Natural killer cell (primary cell): ENCODE measurements at regions not wholly inside any gene's neighbourhood (a gene's known extent, or its start where the extent isn't known, plus 50 kb on each side); places are given as distances from the start of the nearest gene placed in this dataset.
A peak's percentile ranks its signal among the peaks of the same experiment; 100 is the strongest.

Experiments used
- ATAC-seq, 3 donors: fragments of 150-1000 bp in 2 of 3; fragments of 200-7000 bp in 1 of 3; cut with Tn5 transposase; 1 replicate in 1 of 3; 2 replicates in 2 of 3; pipeline ENCODE4 v1.10.0; 2021; ENCODE audit warnings: mild to moderate bottlenecking in 2 of 3, moderate library complexity in 2 of 3
- DNase-seq, 2 donors: peaks; one replicate each; pipeline versions ENCODE4 v3.0.0 to v3.0.0-alpha.2; 2013 to 2021; ENCODE audit warnings: mixed read lengths in 1 of 2
- H3K27ac ChIP-seq: one replicate; pipeline ENCODE4 v1.5.1; 2013; ENCODE audit warnings: mild to moderate bottlenecking, low read length
- H3K27me3 ChIP-seq: one replicate; pipeline ENCODE4 v1.6.1; 2013; ENCODE audit warnings: low read length; ENCODE audit not compliant: control insufficient read depth, insufficient read depth
- H3K36me3 ChIP-seq: one replicate; pipeline ENCODE4 v1.6.1; 2013; ENCODE audit warnings: low read length; ENCODE audit not compliant: control insufficient read depth, insufficient read depth
- H3K4me1 ChIP-seq: one replicate; pipeline ENCODE4 v1.6.1; 2013; ENCODE audit warnings: low read length; ENCODE audit not compliant: control insufficient read depth, insufficient read depth
- H3K4me3 ChIP-seq: one replicate; pipeline ENCODE4 v1.5.1; 2013; ENCODE audit warnings: low read length
- H3K9me3 ChIP-seq: one replicate; pipeline ENCODE4 v1.6.1; 2013; ENCODE audit warnings: low read length; ENCODE audit not compliant: control insufficient read depth, insufficient read depth
- H3K27ac Mint-ChIP-seq, 2 donors: one replicate each; pipeline ENCODE4 v1.8.0; 2022; ENCODE audit warnings: mild to moderate bottlenecking in 2 of 2, mixed read lengths in 2 of 2, moderate library complexity in 1 of 2
- H3K27me3 Mint-ChIP-seq, 2 donors: one replicate each; pipeline ENCODE4 v1.8.0; 2022; ENCODE audit warnings: low read depth in 2 of 2, mixed read lengths in 2 of 2
- H3K36me3 Mint-ChIP-seq: one replicate; pipeline ENCODE4 v1.8.0; 2022; ENCODE audit warnings: mixed read lengths
- H3K4me1 Mint-ChIP-seq, 2 donors: one replicate each; pipeline ENCODE4 v1.8.0; 2022; ENCODE audit warnings: mixed read lengths in 2 of 2
- H3K4me3 Mint-ChIP-seq: one replicate; pipeline ENCODE4 v1.8.0; 2022; ENCODE audit warnings: mild to moderate bottlenecking, moderate library complexity, mixed read lengths
- H3K9me3 Mint-ChIP-seq, 2 donors: one replicate each; pipeline ENCODE4 v1.8.0; 2022; ENCODE audit warnings: mixed read lengths in 2 of 2
- CTCF ChIP-seq: fragments of 200-600 bp; IDR thresholded peaks from one replicate; pipeline ENCODE4 v1.8.0; 2022; ENCODE audit warnings: antibody characterized with exemption
- WGBS: methylation state at CpG from one replicate; pipeline ENCODE4 v1.1.7; 2013; ENCODE audit warnings: missing lambda C conversion rate; ENCODE audit not compliant: insufficient coverage; 5-methylcytosine and 5-hydroxymethylcytosine counted together
- intact Hi-C: fragments of 100-400 bp; cut with micrococcal nuclease; formaldehyde crosslinking; loops from one replicate; pipeline ENCODE4 v1.14.2; 2022

DNA sequence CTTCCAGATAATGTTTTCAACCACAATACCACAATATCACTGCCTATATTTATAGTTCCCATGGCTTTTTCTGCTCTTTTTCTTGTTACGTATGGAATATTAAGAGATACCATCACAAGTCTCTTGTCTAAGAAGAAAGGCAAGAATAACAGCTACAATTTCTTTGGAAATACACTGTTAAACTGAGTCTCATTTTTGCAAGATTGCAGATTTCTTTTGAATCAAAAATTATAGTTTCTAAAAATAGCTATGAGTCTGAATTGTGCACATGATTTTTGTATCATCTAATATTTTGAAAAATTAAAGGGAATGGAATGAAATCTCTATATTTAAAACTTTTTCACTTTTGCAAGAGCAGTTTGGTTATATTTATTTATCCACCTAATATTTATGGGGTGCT lies 1120.8 kb downstream of the EFNB2 start:
- Histone ChIP-seq H3K27ac (no peak overlapping the region), H3K27me3 (no peaks in the 10 kb centered on the region), H3K9me3 (no peaks in the 10 kb centered on the region), H3K4me1 (no peaks in the 10 kb centered on the region), H3K4me3 (no peak overlapping the region), H3K36me3 (no peaks in the 10 kb centered on the region)
- Mint-ChIP-seq H3K27me3 (no peaks in the 10 kb centered on the region), H3K4me1 (no peaks in the 10 kb centered on the region), H3K4me3 (no peak overlapping the region), H3K9me3 (peaks cover 0 to 7% of the 10 kb centered on the region in 2 donors), H3K27ac (no peak overlapping the region), H3K36me3 (no peaks in the 10 kb centered on the region)
- DNase-seq (no peak), ATAC-seq (no peak)
- intact Hi-C loops = no loop called here
- no CpG with 5 or more reads among the region's 1 CpG for WGBS
- no peak for TF ChIP-seq CTCF

GRCh38 chr13:105412171-105412570 lies 1123.3 kb downstream of the EFNB2 start:
- DNase-seq (no peak), ATAC-seq (no peak)
- Mint-ChIP-seq H3K4me1 (no peaks in the 10 kb centered on the region), H3K4me3 (no peak overlapping the region), H3K27me3 (no peaks in the 10 kb centered on the region), H3K9me3 (peaks cover under 1 to 3% of the 10 kb centered on the region in 2 donors), H3K27ac (no peak overlapping the region), H3K36me3 (no peaks in the 10 kb centered on the region)
- no peaks in the 10 kb centered on the region for H3K36me3 ChIP-seq
- no peak for TF ChIP-seq CTCF
- H3K27me3 ChIP-seq = no peaks in the 10 kb centered on the region
- no peak overlapping the region for H3K27ac ChIP-seq
- intact Hi-C loops = no loop called here
- no peaks in the 10 kb centered on the region for H3K9me3 ChIP-seq
- WGBS = 86% methylated on average over 2 of the region's 3 CpGs
- no peaks in the 10 kb centered on the region for H3K4me1 ChIP-seq
- H3K4me3 ChIP-seq = no peak overlapping the region

- ATAC-seq = no peak
- Histone ChIP-seq H3K27ac (no peak overlapping the region), H3K27me3 (no peaks in the 10 kb centered on the region), H3K4me3 (no peak overlapping the region), H3K36me3 (no peaks in the 10 kb centered on the region), H3K4me1 (no peaks in the 10 kb centered on the region), H3K9me3 (no peaks in the 10 kb centered on the region)
- H3K9me3 Mint-ChIP-seq = peaks cover 0 to 3% of the 10 kb centered on the region in 2 donors
- DNase-seq = peak in 1 of 2 donors; percentile 29
- H3K36me3 Mint-ChIP-seq = no peaks in the 10 kb centered on the region
- H3K27ac Mint-ChIP-seq = no peak overlapping the region
- no peak overlapping the region for H3K4me3 Mint-ChIP-seq
- intact Hi-C loops = no loop called here
- TF ChIP-seq CTCF = no peak
- H3K27me3 Mint-ChIP-seq = no peaks in the 10 kb centered on the region
- H3K4me1 Mint-ChIP-seq = no peaks in the 10 kb centered on the region
- WGBS = 68% methylated on average over 11 of the region's 11 CpGs
These were observed 1124.9 kb downstream of the EFNB2 start for GRCh38 chr13:105410602-105411001.

DNA sequence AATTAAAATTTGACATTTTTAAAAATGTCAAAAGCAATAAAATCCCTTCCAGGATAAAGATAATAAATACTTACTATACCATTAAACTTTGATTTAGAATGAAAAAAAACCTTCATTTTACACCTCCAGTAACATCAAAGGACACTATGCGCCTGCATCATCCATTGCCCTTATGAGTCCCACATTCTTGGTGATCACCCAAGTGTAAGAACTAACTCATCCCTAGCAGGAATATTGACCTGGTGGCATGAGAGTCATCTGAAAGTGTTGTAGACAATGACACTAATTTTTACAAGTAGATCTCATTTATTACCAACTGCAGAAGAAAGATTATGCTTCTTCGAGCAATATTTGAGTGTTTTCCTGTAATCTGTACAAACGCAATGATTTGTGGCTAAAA lies 1128.9 kb downstream of the EFNB2 start:
- Histone ChIP-seq H3K36me3 (no peaks in the 10 kb centered on the region), H3K27ac (no peak overlapping the region), H3K4me1 (no peaks in the 10 kb centered on the region), H3K4me3 (no peak overlapping the region), H3K27me3 (no peaks in the 10 kb centered on the region), H3K9me3 (no peaks in the 10 kb centered on the region)
- Mint-ChIP-seq H3K4me3 (no peak overlapping the region), H3K36me3 (no peaks in the 10 kb centered on the region), H3K27me3 (no peaks in the 10 kb centered on the region), H3K9me3 (peaks cover 0 to 3% of the 10 kb centered on the region in 2 donors), H3K27ac (no peak overlapping the region), H3K4me1 (no peaks in the 10 kb centered on the region)
- ATAC-seq (no peak), DNase-seq (no peak)
- TF ChIP-seq CTCF = no peak
- intact Hi-C loops = no loop called here
- WGBS = 33% methylated on average over 3 of the region's 3 CpGs
